HUES64 (cell line): ENCODE measurements at regions not wholly inside any gene's neighbourhood (a gene's known extent, or its start where the extent isn't known, plus 50 kb on each side); places are given as distances from the start of the nearest gene placed in this dataset.

Experiments used
- H3K27ac ChIP-seq: 2 replicates; pipeline ENCODE4 v1.7.0; 2013; ENCODE audit warnings: low read depth, low read length, inconsistent platforms
- H3K27me3 ChIP-seq: 2 replicates; pipeline ENCODE4 v1.6.1; 2013; ENCODE audit warnings: mild to moderate bottlenecking, low read length; ENCODE audit not compliant: insufficient read depth
- H3K36me3 ChIP-seq: 2 replicates; pipeline ENCODE4 v1.6.1; 2013; ENCODE audit warnings: mild to moderate bottlenecking, low read length; ENCODE audit not compliant: insufficient read depth
- H3K4me1 ChIP-seq: 2 replicates; pipeline ENCODE4 v1.6.1; 2013; ENCODE audit warnings: mild to moderate bottlenecking, low read length, moderate library complexity; ENCODE audit not compliant: insufficient read depth
- H3K4me3 ChIP-seq: 2 replicates; pipeline ENCODE4 v1.5.1; 2013; ENCODE audit warnings: mild to moderate bottlenecking, low read length, moderate library complexity
- H3K9ac ChIP-seq: 2 replicates; pipeline ENCODE4 v1.6.1; 2013; ENCODE audit warnings: mild to moderate bottlenecking, low read depth, low read length
- H3K9me3 ChIP-seq: 2 replicates; pipeline ENCODE4 v1.6.1; 2013; ENCODE audit warnings: low read depth, low read length; ENCODE audit not compliant: insufficient read depth
- WGBS: fragments of 150-250, 120-280 bp; methylation state at CpG from one replicate; pipeline ENCODE4 v1.1.7; 2013; ENCODE audit warnings: missing lambda C conversion rate; 5-methylcytosine and 5-hydroxymethylcytosine counted together

GRCh38 chr1:47638713-47639112 lies 200.9 kb downstream of the FOXD2 start:
- no peaks in the 10 kb centered on the region for H3K4me1 ChIP-seq
- H3K27me3 ChIP-seq, result no peaks in the 10 kb centered on the region; the same call in 1 of the 2 replicates
- WGBS, result 91% methylated on average over 5 of the region's 5 CpGs
- H3K9ac ChIP-seq, result no peak overlapping the region
- no peaks in the 10 kb centered on the region for H3K9me3 ChIP-seq
- no peak overlapping the region for H3K27ac ChIP-seq
- H3K4me3 ChIP-seq, result no peak overlapping the region
- no peaks in the 10 kb centered on the region for H3K36me3 ChIP-seq

GRCh38 chr1:47643306-47644211 lies 205.7 kb downstream of the FOXD2 start:
- WGBS, result 79% methylated on average over 20 of the region's 20 CpGs
- no peaks in the 10 kb centered on the region for H3K36me3 ChIP-seq
- no peak overlapping the region for H3K27ac ChIP-seq
- H3K9me3 ChIP-seq, result no peaks in the 10 kb centered on the region
- no peak overlapping the region for H3K9ac ChIP-seq
- H3K4me1 ChIP-seq, result peaks cover 4% of the 10 kb centered on the region; the same call in 1 of the 2 replicates
- no peak overlapping the region for H3K4me3 ChIP-seq
- no peaks in the 10 kb centered on the region; the same call in none of the 2 replicates for H3K27me3 ChIP-seq

- Histone ChIP-seq H3K4me1 (peaks cover 4% of the 10 kb centered on the region; the same call in 1 of the 2 replicates), H3K27ac (no peak overlapping the region), H3K9me3 (no peaks in the 10 kb centered on the region), H3K4me3 (no peak overlapping the region), H3K36me3 (no peaks in the 10 kb centered on the region), H3K27me3 (no peaks in the 10 kb centered on the region; the same call in none of the 2 replicates), H3K9ac (no peak overlapping the region)
- 80% methylated on average over 5 of the region's 5 CpGs for WGBS
These were observed 206.3 kb downstream of the FOXD2 start for GRCh38 chr1:47644212-47644573.

- no peak overlapping the region for H3K27ac ChIP-seq
- H3K9me3 ChIP-seq, result no peaks in the 10 kb centered on the region
- no peaks in the 10 kb centered on the region for H3K36me3 ChIP-seq
- H3K9ac ChIP-seq, result no peak overlapping the region
- 92% methylated on average over 8 of the region's 8 CpGs for WGBS
- H3K4me1 ChIP-seq, result peaks cover 4% of the 10 kb centered on the region; the same call in 1 of the 2 replicates
- H3K27me3 ChIP-seq, result no peaks in the 10 kb centered on the region; the same call in 1 of the 2 replicates
- H3K4me3 ChIP-seq, result no peak overlapping the region
These were observed 207.3 kb downstream of the FOXD2 start for GRCh38 chr1:47645151-47645550.

DNA sequence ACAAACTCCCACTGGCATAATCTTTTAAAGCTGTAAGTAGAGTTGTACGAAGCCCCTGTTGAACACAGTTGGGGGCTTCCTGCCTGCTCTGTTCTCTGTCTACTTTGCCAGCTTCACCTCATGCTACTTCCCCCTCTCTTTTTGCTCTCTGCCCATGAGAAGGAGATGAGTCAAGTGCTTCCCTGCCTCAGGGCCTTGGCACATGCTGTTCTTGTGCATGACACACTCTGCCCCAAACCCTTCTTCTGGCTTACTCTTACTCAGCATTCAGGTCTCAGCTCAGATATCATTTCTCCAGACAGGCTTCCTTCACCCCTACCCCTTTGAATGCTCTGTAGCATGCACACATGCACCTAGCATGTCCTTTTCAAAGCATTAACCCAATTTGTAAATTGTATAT lies 208.8 kb downstream of the FOXD2 start:
- Histone ChIP-seq H3K4me3 (no peak overlapping the region), H3K9ac (no peak overlapping the region), H3K9me3 (no peaks in the 10 kb centered on the region), H3K4me1 (peaks cover 4% of the 10 kb centered on the region; the same call in 1 of the 2 replicates), H3K27me3 (no peaks in the 10 kb centered on the region; the same call in 1 of the 2 replicates), H3K36me3 (no peaks in the 10 kb centered on the region), H3K27ac (no peak overlapping the region)
- WGBS, result 83% methylated on average over 1 of the region's 1 CpG

- Histone ChIP-seq H3K27ac (no peak overlapping the region), H3K9me3 (no peaks in the 10 kb centered on the region), H3K36me3 (no peaks in the 10 kb centered on the region), H3K4me1 (peaks cover 4% of the 10 kb centered on the region; the same call in 1 of the 2 replicates), H3K9ac (no peak overlapping the region), H3K4me3 (no peak overlapping the region), H3K27me3 (no peaks in the 10 kb centered on the region; the same call in 1 of the 2 replicates)
- 89% methylated on average over 5 of the region's 5 CpGs for WGBS
These were observed 209.5 kb downstream of the FOXD2 start for GRCh38 chr1:47647327-47647845.

- Histone ChIP-seq H3K9ac (no peak overlapping the region), H3K36me3 (no peaks in the 10 kb centered on the region), H3K4me3 (no peak overlapping the region), H3K27ac (no peak overlapping the region), H3K4me1 (no peaks in the 10 kb centered on the region), H3K9me3 (no peaks in the 10 kb centered on the region), H3K27me3 (no peaks in the 10 kb centered on the region; the same call in 1 of the 2 replicates)
- WGBS, result 80% methylated on average over 7 of the region's 7 CpGs
These were observed 212.4 kb downstream of the FOXD2 start for GRCh38 chr1:47650205-47650604.

DNA sequence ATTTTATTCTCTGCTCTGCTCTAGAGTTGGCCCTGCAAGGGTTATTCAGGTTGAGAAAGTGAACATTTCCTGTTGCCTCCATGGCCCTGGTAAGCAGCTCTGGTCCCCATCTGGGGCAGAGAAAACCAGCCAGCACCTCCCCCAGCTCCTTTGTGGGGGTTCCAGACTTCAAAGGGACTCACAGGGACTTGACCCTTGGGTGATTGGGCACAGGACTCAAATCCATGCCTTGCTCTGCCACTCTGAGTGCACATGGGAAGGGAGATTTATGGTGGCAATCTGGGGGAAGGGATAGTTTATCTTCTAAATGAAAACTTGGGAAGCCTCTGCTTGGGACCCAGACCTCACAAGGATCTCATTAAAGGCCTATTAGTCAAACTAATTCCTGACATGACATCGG lies 212.8 kb downstream of the FOXD2 start:
- H3K36me3 ChIP-seq, result no peaks in the 10 kb centered on the region
- WGBS, result 100% methylated on average over 1 of the region's 1 CpG
- H3K4me3 ChIP-seq, result no peak overlapping the region
- no peak overlapping the region for H3K9ac ChIP-seq
- H3K4me1 ChIP-seq, result no peaks in the 10 kb centered on the region
- no peak overlapping the region for H3K27ac ChIP-seq
- H3K9me3 ChIP-seq, result no peaks in the 10 kb centered on the region
- H3K27me3 ChIP-seq, result no peaks in the 10 kb centered on the region; the same call in 1 of the 2 replicates

DNA sequence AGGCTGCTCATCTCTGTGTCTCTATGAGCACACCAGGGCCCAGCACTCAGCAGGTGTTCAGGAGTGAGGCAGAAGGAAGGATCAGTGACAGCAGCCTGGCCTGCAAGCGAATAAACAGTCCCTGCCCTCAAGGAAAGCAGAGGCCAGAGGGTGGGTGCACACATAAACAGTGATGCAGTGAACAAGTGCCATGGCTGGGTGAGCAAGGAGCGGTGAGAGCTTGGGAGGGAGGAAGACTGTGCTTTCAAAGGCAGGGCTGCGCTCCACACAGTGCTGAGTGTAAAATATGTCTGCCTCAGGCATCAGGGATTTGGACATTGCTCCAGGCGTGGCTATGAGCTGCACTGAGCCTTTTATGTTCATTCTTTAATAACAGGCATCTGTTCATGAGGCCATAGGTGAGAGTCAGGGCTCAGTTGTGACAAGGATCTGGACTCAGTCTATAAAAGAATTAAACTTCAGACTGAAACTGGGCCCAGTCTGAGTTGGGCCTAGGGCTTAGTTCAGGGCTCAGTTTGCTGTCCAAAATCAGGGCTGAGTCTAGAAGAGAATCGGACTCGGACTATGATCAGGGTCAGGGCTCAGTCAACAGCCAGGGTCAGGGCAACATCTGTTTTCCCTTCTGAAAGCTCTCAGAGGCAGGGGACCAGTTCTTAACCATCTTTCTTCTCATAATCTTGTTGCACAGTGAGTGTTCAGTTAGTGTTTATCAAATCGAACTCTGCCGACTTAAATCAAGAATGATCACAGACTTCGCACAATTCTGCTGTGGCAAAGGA lies 213.7 kb downstream of the FOXD2 start:
- no peaks in the 10 kb centered on the region for H3K9me3 ChIP-seq
- H3K4me1 ChIP-seq, result no peaks in the 10 kb centered on the region
- no peaks in the 10 kb centered on the region for H3K36me3 ChIP-seq
- H3K27ac ChIP-seq, result no peak overlapping the region
- H3K27me3 ChIP-seq, result no peaks in the 10 kb centered on the region
- no peak overlapping the region for H3K4me3 ChIP-seq
- no peak overlapping the region for H3K9ac ChIP-seq
- WGBS, result 94% methylated on average over 9 of the region's 9 CpGs

- H3K36me3 ChIP-seq, result no peaks in the 10 kb centered on the region
- 92% methylated on average over 5 of the region's 5 CpGs for WGBS
These were observed 217.9 kb downstream of the FOXD2 start for GRCh38 chr1:47655521-47656300.

More at GRCh38 chr1:47655521-47656300, 217.9 kb downstream of the FOXD2 start:
- no peak overlapping the region for H3K4me3 ChIP-seq
- no peaks in the 10 kb centered on the region for H3K9me3 ChIP-seq
- no peak overlapping the region for H3K9ac ChIP-seq
- no peak overlapping the region for H3K27ac ChIP-seq
- no peaks in the 10 kb centered on the region for H3K4me1 ChIP-seq
- H3K27me3 ChIP-seq, result peaks cover 12% of the 10 kb centered on the region; the same call in 1 of the 2 replicates
